Karpas-422 (cell line): ENCODE measurements at regions not wholly inside any gene's neighbourhood (a gene's known extent, or its start where the extent isn't known, plus 50 kb on each side); places are given as distances from the start of the nearest gene placed in this dataset.

Experiments used
- DNase-seq: peaks from one replicate; pipeline ENCODE4 v3.0.0-alpha.2; 2015
- H2AFZ ChIP-seq: fragments of 200-600 bp; sonication (generic); 2 replicates; pipeline ENCODE4 v1.6.1; 2014; ENCODE audit warnings: antibody characterized with exemption, low read length, mixed read lengths
- H3K27ac ChIP-seq: fragments of 200-600 bp; sonication (generic); 2 replicates; pipeline ENCODE4 v1.5.1; 2014; ENCODE audit warnings: mild to moderate bottlenecking, low read length, moderate library complexity
- H3K27me3 ChIP-seq: fragments of 200-600 bp; sonication (generic); 2 replicates; pipeline ENCODE4 v1.6.1; 2014; ENCODE audit warnings: low read length, mixed read lengths
- H3K36me3 ChIP-seq: fragments of 200-600 bp; sonication (generic); 2 replicates; pipeline ENCODE4 v1.6.1; 2014; ENCODE audit warnings: low read length, mixed read lengths; ENCODE audit not compliant: insufficient read depth
- H3K4me1 ChIP-seq: fragments of 200-600 bp; sonication (generic); 2 replicates; pipeline ENCODE4 v1.6.1; 2014; ENCODE audit warnings: mild to moderate bottlenecking, low read length, mixed read lengths
- H3K4me2 ChIP-seq: fragments of 200-600 bp; sonication (generic); 2 replicates; pipeline ENCODE4 v1.6.1; 2014; ENCODE audit warnings: low read length, low read depth, mild to moderate bottlenecking; ENCODE audit not compliant: poor library complexity, severe bottlenecking
- H3K4me3 ChIP-seq: fragments of 200-600 bp; sonication (generic); 2 replicates; pipeline ENCODE4 v1.5.1; 2014; ENCODE audit warnings: mild to moderate bottlenecking, antibody characterized with exemption, low read length, mixed read lengths
- H3K79me2 ChIP-seq: fragments of 200-600 bp; sonication (generic); 2 replicates; pipeline ENCODE4 v1.6.1; 2014; ENCODE audit warnings: mild to moderate bottlenecking, low read length, mixed read lengths
- H3K9ac ChIP-seq: fragments of 200-600 bp; sonication (generic); 2 replicates; pipeline ENCODE4 v1.6.0; 2014; ENCODE audit warnings: low read length
- H3K9me2 ChIP-seq: fragments of 200-600 bp; sonication (generic), shearing (Covaris generic); replicated peaks from 2 replicates; pipeline ENCODE4 v1.6.0; 2014; ENCODE audit warnings: mild to moderate bottlenecking, low read length, moderate library complexity; ENCODE audit not compliant: insufficient read depth
- H3K9me3 ChIP-seq: fragments of 300-700, 200-600 bp; sonication (generic); 2 replicates; pipeline ENCODE4 v1.6.1; 2014; ENCODE audit warnings: low read length, mixed read lengths
- H4K20me1 ChIP-seq: fragments of 200-600 bp; sonication (generic); 2 replicates; pipeline ENCODE4 v1.6.1; 2014; ENCODE audit warnings: mild to moderate bottlenecking, antibody characterized with exemption, low read length, low read depth; ENCODE audit not compliant: insufficient read depth

GRCh38 chr4:130266814-130267213 lies 1170.9 kb downstream of the C4orf33 start:
- H3K36me3 ChIP-seq: no peaks in the 10 kb centered on the region
- DNase-seq: no peak
- no peaks in the 10 kb centered on the region for H3K4me1 ChIP-seq
- no peak overlapping the region for H3K4me3 ChIP-seq
- peaks cover 11% of the 10 kb centered on the region for H3K9me3 ChIP-seq
- no peaks in the 10 kb centered on the region for H3K79me2 ChIP-seq
- H3K4me2 ChIP-seq: no peak overlapping the region
- 0 out of 2 replicates have a peak, but pooled peaks cover 2% of the 10 kb centered on the region for H3K27me3 ChIP-seq
- no peaks in the 10 kb centered on the region for H3K9me2 ChIP-seq
- H2AFZ ChIP-seq: no peak overlapping the region
- no peak overlapping the region for H3K9ac ChIP-seq
- no peak overlapping the region for H3K27ac ChIP-seq
- H4K20me1 ChIP-seq: no peaks in the 10 kb centered on the region

GRCh38 chr4:130288576-130288975 lies 1192.6 kb downstream of the C4orf33 start:
- Histone ChIP-seq H3K27me3 (no peaks in the 10 kb centered on the region), H3K36me3 (no peaks in the 10 kb centered on the region), H3K4me2 (no peak overlapping the region), H3K4me1 (no peaks in the 10 kb centered on the region), H3K9ac (no peak overlapping the region), H3K79me2 (no peaks in the 10 kb centered on the region), H3K9me2 (no peaks in the 10 kb centered on the region; the same call in 1 of the 2 replicates), H3K9me3 (peaks cover 17% of the 10 kb centered on the region), H2AFZ (no peak overlapping the region), H3K27ac (no peak overlapping the region), H3K4me3 (no peak overlapping the region), H4K20me1 (no peaks in the 10 kb centered on the region)
- no peak for DNase-seq

- Histone ChIP-seq H3K27me3 (no peaks in the 10 kb centered on the region), H4K20me1 (no peaks in the 10 kb centered on the region), H3K9me3 (peaks cover 19% of the 10 kb centered on the region), H3K4me2 (no peak overlapping the region), H3K9me2 (no peaks in the 10 kb centered on the region), H3K36me3 (no peaks in the 10 kb centered on the region), H3K9ac (no peak overlapping the region), H3K79me2 (no peaks in the 10 kb centered on the region), H3K4me1 (no peaks in the 10 kb centered on the region), H3K27ac (no peak overlapping the region), H2AFZ (no peak overlapping the region), H3K4me3 (no peak overlapping the region)
- no peak for DNase-seq
Observed at GRCh38 chr4:130293692-130294091, 1197.7 kb downstream of the C4orf33 start.

- no peak overlapping the region for H2AFZ ChIP-seq
Observed at GRCh38 chr4:130296448-130296847, 1200.5 kb downstream of the C4orf33 start.

GRCh38 chr4:130306566-130306965 lies 1210.6 kb downstream of the C4orf33 start:
- Histone ChIP-seq H3K9ac (no peak overlapping the region), H2AFZ (no peak overlapping the region), H3K9me2 (peaks cover 11% of the 10 kb centered on the region; the same call in 1 of the 2 replicates), H3K79me2 (no peaks in the 10 kb centered on the region), H3K9me3 (no peaks in the 10 kb centered on the region; the same call in 1 of the 2 replicates), H4K20me1 (no peaks in the 10 kb centered on the region), H3K36me3 (no peaks in the 10 kb centered on the region), H3K4me3 (no peak overlapping the region), H3K27ac (no peak overlapping the region), H3K4me2 (no peak overlapping the region), H3K4me1 (no peaks in the 10 kb centered on the region), H3K27me3 (peaks cover 3% of the 10 kb centered on the region; the same call in 1 of the 2 replicates)
- peak; percentile 55 for DNase-seq

More at GRCh38 chr4:130296448-130296847, 1200.5 kb downstream of the C4orf33 start:
- H3K9ac ChIP-seq: no peak overlapping the region
- no peak for DNase-seq
- H4K20me1 ChIP-seq: no peaks in the 10 kb centered on the region
- no peaks in the 10 kb centered on the region for H3K79me2 ChIP-seq
- no peak overlapping the region for H3K4me2 ChIP-seq
- H3K27me3 ChIP-seq: no peaks in the 10 kb centered on the region
- H3K4me1 ChIP-seq: no peaks in the 10 kb centered on the region
- no peaks in the 10 kb centered on the region for H3K9me2 ChIP-seq
- no peaks in the 10 kb centered on the region for H3K36me3 ChIP-seq
- no peak overlapping the region for H3K4me3 ChIP-seq
- H3K9me3 ChIP-seq: peaks cover 16% of the 10 kb centered on the region
- no peak overlapping the region for H3K27ac ChIP-seq

- no peak overlapping the region for H3K4me2 ChIP-seq
- H2AFZ ChIP-seq: no peak overlapping the region
- no peak for DNase-seq
Observed at GRCh38 chr4:130309221-130309620, 1213.3 kb downstream of the C4orf33 start.

GRCh38 chr4:130322439-130322838 lies 1226.5 kb downstream of the C4orf33 start:
- Histone ChIP-seq H2AFZ (no peak overlapping the region), H3K9me3 (no peaks in the 10 kb centered on the region; the same call in 1 of the 2 replicates), H3K4me3 (no peak overlapping the region), H3K36me3 (no peaks in the 10 kb centered on the region), H3K4me1 (no peaks in the 10 kb centered on the region), H3K9ac (no peak overlapping the region), H3K27me3 (no peaks in the 10 kb centered on the region), H3K9me2 (no peaks in the 10 kb centered on the region), H4K20me1 (no peaks in the 10 kb centered on the region), H3K4me2 (no peak overlapping the region), H3K27ac (no peak overlapping the region), H3K79me2 (no peaks in the 10 kb centered on the region)
- DNase-seq: no peak

More at GRCh38 chr4:130309221-130309620, 1213.3 kb downstream of the C4orf33 start:
- Histone ChIP-seq H3K36me3 (no peaks in the 10 kb centered on the region), H3K27me3 (peaks cover 3% of the 10 kb centered on the region; the same call in 1 of the 2 replicates), H3K79me2 (no peaks in the 10 kb centered on the region), H4K20me1 (no peaks in the 10 kb centered on the region), H3K9me3 (no peaks in the 10 kb centered on the region; the same call in 1 of the 2 replicates), H3K4me3 (no peak overlapping the region), H3K9ac (no peak overlapping the region), H3K9me2 (0 out of 2 replicates have a peak, but pooled peaks cover 6% of the 10 kb centered on the region), H3K4me1 (no peaks in the 10 kb centered on the region), H3K27ac (no peak overlapping the region)

GRCh38 chr4:130329036-130329435 lies 1233.1 kb downstream of the C4orf33 start:
- Histone ChIP-seq H4K20me1 (no peaks in the 10 kb centered on the region), H2AFZ (no peak overlapping the region), H3K79me2 (no peaks in the 10 kb centered on the region), H3K4me3 (no peak overlapping the region), H3K4me2 (no peak overlapping the region), H3K9me3 (no peaks in the 10 kb centered on the region; the same call in 1 of the 2 replicates), H3K4me1 (no peaks in the 10 kb centered on the region), H3K36me3 (no peaks in the 10 kb centered on the region), H3K9ac (no peak overlapping the region), H3K9me2 (no peaks in the 10 kb centered on the region), H3K27ac (no peak overlapping the region), H3K27me3 (no peaks in the 10 kb centered on the region)
- DNase-seq: no peak
